Sigmoid colon (tissue), 4 donors: ENCODE measurements at regions not wholly inside any gene's neighbourhood (a gene's known extent, or its start where the extent isn't known, plus 50 kb on each side); places are given as distances from the start of the nearest gene placed in this dataset.

Experiments
- POLR2A ChIP-seq, 2 donors: fragments of 450-650 bp; IDR thresholded peaks; one replicate each; pipeline ENCODE4 v1.6.1; 2016; ENCODE audit warnings: antibody characterized with exemption in 2 of 2, mild to moderate bottlenecking in 2 of 2, moderate library complexity in 2 of 2
- POLR2AphosphoS5 ChIP-seq, 4 donors: sonication (generic); formaldehyde crosslinking; IDR thresholded peaks; one replicate each; pipeline ENCODE4 v1.6.1; 2017; ENCODE audit warnings: antibody characterized with exemption in 4 of 4

GRCh38 chr2:188903740-188904139, 70.4 kb upstream of the COL3A1 start:
- no peak for TF ChIP-seq POLR2A (IDR thresholded peaks at IDR 0.05)
- TF ChIP-seq POLR2AphosphoS5 (IDR thresholded peaks at IDR 0.05), result no peak
